Pancreas (tissue), 10 donors: ENCODE measurements at regions not wholly inside any gene's neighbourhood (a gene's known extent, or its start where the extent isn't known, plus 50 kb on each side); places are given as distances from the start of the nearest gene placed in this dataset.
"Not testable (repeated sequence)": the region's sequence is repeated elsewhere in the genome, so short reads cannot be mapped to it uniquely, and the experiment has no call there.

Source experiments
- ATAC-seq, 4 donors: fragments of 200-7000 bp; cut with Tn5 transposase; one replicate each; pipeline versions ENCODE4 v1.8.0 to v1.9.1; 2020; ENCODE audit warnings: mild to moderate bottlenecking in 4 of 4, moderate library complexity in 4 of 4
- DNase-seq, 6 donors: peaks; one replicate each; pipeline ENCODE4 v3.0.0-alpha.2; 2020
- FAIRE-seq: peaks from 2 replicates; lab custom pipeline; 2012; peaks lifted over from hg19 to GRCh38; lab: Jason Lieb, UNC
- H3K27ac ChIP-seq, 4 donors: fragments of 200-600 bp; sonication (generic); 1 replicate in 3 of 4; 2 replicates in 1 of 4; pipeline versions ENCODE4 v1.5.0 to v1.8.0; 2020
- H3K27me3 ChIP-seq, 4 donors: fragments of 200-600 bp; one replicate each; pipeline ENCODE4 v1.8.0; 2021
- H3K36me3 ChIP-seq, 3 donors: fragments of 200-600 bp; sonication (generic) in 1 of 3; one replicate each; pipeline versions ENCODE4 v1.5.0 to v1.8.0; 2020 to 2021
- H3K4me1 ChIP-seq, 3 donors: fragments of 200-600 bp; one replicate each; pipeline ENCODE4 v1.8.0; 2021
- H3K4me3 ChIP-seq, 4 donors: fragments of 200-600 bp; sonication (generic) in 2 of 4; one replicate each; pipeline versions ENCODE4 v1.5.0 to v1.8.0; 2020 to 2021
- H3K9me3 ChIP-seq, 4 donors: fragments of 200-600 bp; one replicate each; pipeline ENCODE4 v1.8.0; 2021
- CTCF ChIP-seq, 4 donors: fragments of 200-600 bp; sonication (generic) in 3 of 4; IDR thresholded peaks; one replicate each; pipeline versions ENCODE4 v1.5.0 to v1.8.0; 2021; ENCODE audit warnings: antibody characterized with exemption in 4 of 4
- WGBS, 2 donors: extraction: QIAGEN DNeasy Blood & Tissue Kit; methylation state at CpG; one replicate each; pipeline ENCODE4 v1.1.7; 2013; 5-methylcytosine and 5-hydroxymethylcytosine counted together
- intact Hi-C, 3 donors: fragments of 100-400 bp; cut with DNase I; formaldehyde crosslinking; loops; one replicate each; pipeline versions ENCODE4 v1.11.1 to v1.14.2; 2022
- donor health status: healthy with polysubstance abuse.
- donor health status: DM: no; HTN: no; CAD: no; lungs with moderate emphysema.
- donor health status: DM: no; HTN: no; CAD: no.
- donor health status: control.
- donor health status: control.
- donor health status: Bipolar disorder and iron deficiency.
- donor health status: DM: yes; HTN: yes; CAD: no.
- donor health status: DM: no; HTN: no; CAD: no.
- donor health status: DM: no; HTN: no; CAD: no.
- donor health status: DM: yes; HTN: yes; CAD: no.

- FAIRE-seq = no peak
- no peaks in the 10 kb centered on the region for H3K4me1 ChIP-seq
- intact Hi-C loops = no loop called here
- H3K36me3 ChIP-seq = no peaks in the 10 kb centered on the region
- 82 to 90% methylated on average over 9 of the region's 9 CpGs for WGBS, 2 donors
- no peaks in the 10 kb centered on the region for H3K9me3 ChIP-seq
- DNase-seq = no peak
- no peak for TF ChIP-seq CTCF (IDR thresholded peaks at IDR 0.05)
- no peak for ATAC-seq
- no peak overlapping the region for H3K27ac ChIP-seq
- H3K27me3 ChIP-seq = no peaks in the 10 kb centered on the region
- no peak overlapping the region for H3K4me3 ChIP-seq
These were observed 509.8 kb downstream of the CCDC171 start for GRCh38 chr9:16062542-16063240.

GRCh38 chr9:16063241-16063591 lies 510.4 kb downstream of the CCDC171 start:
- intact Hi-C loops = no loop called here
- H3K36me3 ChIP-seq = no peaks in the 10 kb centered on the region
- H3K27ac ChIP-seq = no peak overlapping the region
- DNase-seq (no peak), ATAC-seq (no peak), FAIRE-seq (no peak)
- no peaks in the 10 kb centered on the region for H3K9me3 ChIP-seq
- H3K27me3 ChIP-seq = no peaks in the 10 kb centered on the region
- H3K4me3 ChIP-seq = no peak overlapping the region
- H3K4me1 ChIP-seq = no peaks in the 10 kb centered on the region
- 75 to 90% methylated on average over 5 of the region's 5 CpGs for WGBS, 2 donors
- TF ChIP-seq CTCF (IDR thresholded peaks at IDR 0.05) = no peak

- WGBS, 2 donors = 83 to 88% methylated on average over 8 of the region's 8 CpGs
- intact Hi-C loops = no loop called here
- no peak for ATAC-seq
- Histone ChIP-seq H3K4me3 (no peak overlapping the region), H3K27ac (no peak overlapping the region), H3K4me1 (no peaks in the 10 kb centered on the region), H3K27me3 (no peaks in the 10 kb centered on the region), H3K9me3 (no peaks in the 10 kb centered on the region), H3K36me3 (no peaks in the 10 kb centered on the region)
- no peak for DNase-seq
- no peak for FAIRE-seq
- no peak for TF ChIP-seq CTCF (IDR thresholded peaks at IDR 0.05)
These were observed 511.9 kb downstream of the CCDC171 start for GRCh38 chr9:16064771-16065170.

GRCh38 chr9:16066201-16066600 lies 513.4 kb downstream of the CCDC171 start:
- not testable (repeated sequence) for FAIRE-seq, ATAC-seq

GRCh38 chr9:16068476-16068875 lies 515.6 kb downstream of the CCDC171 start:
- no peak for FAIRE-seq
- no peak for ATAC-seq
- no peak overlapping the region for H3K4me3 ChIP-seq
- no peak overlapping the region for H3K27ac ChIP-seq
- intact Hi-C loops = no loop called here
- H3K27me3 ChIP-seq = no peaks in the 10 kb centered on the region
- TF ChIP-seq CTCF (IDR thresholded peaks at IDR 0.05) = no peak
- no peaks in the 10 kb centered on the region for H3K36me3 ChIP-seq
- 85 to 89% methylated on average over 9 of the region's 9 CpGs for WGBS, 2 donors
- H3K4me1 ChIP-seq = no peaks in the 10 kb centered on the region
- H3K9me3 ChIP-seq = no peaks in the 10 kb centered on the region
- no peak for DNase-seq

More at GRCh38 chr9:16066201-16066600, 513.4 kb downstream of the CCDC171 start:
- H3K9me3 ChIP-seq, intact Hi-C loops, H3K27ac ChIP-seq, H3K27me3 ChIP-seq, H3K4me3 ChIP-seq, DNase-seq, H3K4me1 ChIP-seq, H3K36me3 ChIP-seq: not testable (repeated sequence)
- WGBS, 2 donors = 74 to 88% methylated on average over 3 of the region's 6 CpGs
